ENCODE measurements at regions not wholly inside any gene's neighbourhood (a gene's known extent, or its start where the extent isn't known, plus 50 kb on each side); places are given as distances from the start of the nearest gene placed in this dataset.

DNA sequence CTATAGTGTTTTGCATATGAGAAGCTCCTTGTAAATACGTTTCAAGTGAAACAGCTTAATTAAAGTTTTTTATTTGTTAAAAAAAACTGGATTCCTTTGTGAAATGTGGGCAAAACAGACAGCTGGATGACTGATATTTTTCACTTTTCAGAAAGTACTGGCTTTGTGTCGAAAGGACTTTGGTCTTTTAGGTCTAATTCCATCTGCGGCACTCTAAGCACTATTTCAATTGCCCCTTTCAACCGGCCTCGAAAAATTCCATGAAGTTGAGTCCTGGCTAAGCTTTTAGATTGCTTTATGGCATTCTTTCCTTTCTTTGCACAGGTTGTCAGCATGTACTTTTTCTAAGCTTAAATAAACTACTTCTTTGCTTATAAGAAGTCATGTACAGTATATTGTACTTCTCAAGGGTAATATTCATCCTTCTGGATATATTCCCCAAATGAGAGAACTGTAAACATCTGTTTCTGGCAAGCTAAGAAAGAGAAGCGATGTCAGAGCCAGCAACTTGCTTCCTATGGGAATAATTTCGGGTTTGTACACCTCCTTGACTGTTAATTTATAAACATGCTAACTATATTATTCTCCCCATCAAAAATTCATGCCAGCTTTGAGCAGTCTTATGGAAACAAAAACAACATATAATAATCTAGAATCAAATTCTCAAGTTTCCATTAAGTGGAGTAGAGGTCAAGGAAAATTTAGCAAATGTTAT lies 611.3 kb downstream of the ETNK1 start:
- no peaks in the 10 kb centered on the region for H3K36me3 ChIP-seq (ENCODE audit: control insufficient read depth, insufficient read depth, low read length)
- no peak overlapping the region for H4K91ac ChIP-seq (ENCODE audit: insufficient read depth, low read depth, low read length)
- H3K4ac ChIP-seq (ENCODE audit: low read depth, low read length), result no peak overlapping the region
- no peak overlapping the region for H2BK20ac ChIP-seq (ENCODE audit: low read depth, low read length)
- no peak overlapping the region for H3K18ac ChIP-seq (ENCODE audit: low read depth, low read length)
- BruUV-seq (replicated peaks), result no TSS peak
- TF ChIP-seq NFE2L2 (IDR thresholded peaks at IDR 0.05; ENCODE audit: low read depth, low read length), result no peak
- TF ChIP-seq, protein P1, sequence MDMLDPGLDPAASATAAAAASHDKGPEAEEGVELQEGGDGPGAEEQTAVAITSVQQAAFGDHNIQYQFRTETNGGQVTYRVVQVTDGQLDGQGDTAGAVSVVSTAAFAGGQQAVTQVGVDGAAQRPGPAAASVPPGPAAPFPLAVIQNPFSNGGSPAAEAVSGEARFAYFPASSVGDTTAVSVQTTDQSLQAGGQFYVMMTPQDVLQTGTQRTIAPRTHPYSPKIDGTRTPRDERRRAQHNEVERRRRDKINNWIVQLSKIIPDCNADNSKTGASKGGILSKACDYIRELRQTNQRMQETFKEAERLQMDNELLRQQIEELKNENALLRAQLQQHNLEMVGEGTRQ (IDR thresholded peaks at IDR 0.05; ENCODE audit: low read depth, low read length), result no peak
- no peak for TF ChIP-seq CHD1 (IDR thresholded peaks at IDR 0.05; ENCODE audit: low read depth, low read length)
- H3K9ac ChIP-seq (ENCODE audit: low read depth, low read length), result no peak overlapping the region
- no peak for ATAC-seq (ENCODE audit: low read depth)
- H3K9me1 ChIP-seq (ENCODE audit: insufficient read depth, low read length), result no peaks in the 10 kb centered on the region
- H4K5ac ChIP-seq (ENCODE audit: low read depth, low read length), result no peak overlapping the region
- H2BK5ac ChIP-seq (ENCODE audit: low read depth, low read length, poor library complexity, severe bottlenecking), result no peak overlapping the region
- no peak overlapping the region for H3K23ac ChIP-seq (ENCODE audit: low read depth, low read length)
- H2BK15ac ChIP-seq (ENCODE audit: low read depth, low read length), result no peak overlapping the region
- no peaks in the 10 kb centered on the region for H3K79me1 ChIP-seq (ENCODE audit: low read depth in 1 of 2, low read length in 2 of 2)
- dilution Hi-C loops (cut with HindIII; ENCODE audit: low sequenced_read_pairs, unreplicated experiment) (no loop called here), intact Hi-C loops (cut with micrococcal nuclease) (no loop called here), in situ Hi-C loops (cut with MboI; ENCODE audit: low sequenced_read_pairs) (no loop called here)
- no CpG with 5 or more reads among the region's 7 CpGs for WGBS, 2 experiments (ENCODE audit: extremely low coverage in 2 of 2, insufficient read length in 1 of 2)
- no peak overlapping the region for H2BK120ac ChIP-seq (ENCODE audit: low read depth, low read length)
- H3K4me3 ChIP-seq (ENCODE audit: insufficient read depth, low read depth, low read length), result no peak overlapping the region
- H3K27me3 ChIP-seq (ENCODE audit: control insufficient read depth, insufficient read depth, low read length), result no peaks in the 10 kb centered on the region
- POLR2A ChIA-PET (ENCODE audit: unreplicated experiment), result no interaction called here
- no peaks in the 10 kb centered on the region for H3K9me3 ChIP-seq (ENCODE audit: control insufficient read depth, insufficient read depth, low read length)
- CTCF ChIA-PET, result no interaction called here
- no peak overlapping the region for H2AFZ ChIP-seq (replicated peaks; ENCODE audit: low read length, poor library complexity)
- no peaks in the 10 kb centered on the region for H3K4me1 ChIP-seq (ENCODE audit: control insufficient read depth, insufficient read depth, low read length)
- H4K8ac ChIP-seq (ENCODE audit: low read depth in 2 of 2, low read length in 2 of 2), result no peak overlapping the region
- no peak overlapping the region for H2AK5ac ChIP-seq (ENCODE audit: low read depth, low read length)
- no peak overlapping the region for H3K4me2 ChIP-seq (ENCODE audit: low read depth, low read length)
- H3K14ac ChIP-seq (replicated peaks; ENCODE audit: low read depth, low read length), result no peak overlapping the region
- no peak overlapping the region for H3K27ac ChIP-seq (ENCODE audit: insufficient read depth, low read length)
- H3K56ac ChIP-seq (ENCODE audit: extremely low read depth, insufficient read depth, low read length), result no peak overlapping the region
- H2AK9ac ChIP-seq (replicated peaks; ENCODE audit: low read depth, low read length, poor library complexity), result no peak overlapping the region
- no peaks in the 10 kb centered on the region for H4K20me1 ChIP-seq (ENCODE audit: insufficient read depth, low read length)
- DNase-seq, result no peak
